Endothelial cell (in vitro differentiated cells): ENCODE measurements at regions not wholly inside any gene's neighbourhood (a gene's known extent, or its start where the extent isn't known, plus 50 kb on each side); places are given as distances from the start of the nearest gene placed in this dataset.
"Not testable (repeated sequence)": the region's sequence is repeated elsewhere in the genome, so short reads cannot be mapped to it uniquely, and the experiment has no call there.

Source experiments
- DNase-seq: peaks from one replicate; pipeline ENCODE4 v3.0.0; 2021; ENCODE audit warnings: low spot score
- H3K27ac Mint-ChIP-seq: one replicate; pipeline ENCODE4 v1.8.0; 2021; ENCODE audit warnings: mixed read lengths, inconsistent platforms; ENCODE audit not compliant: unreplicated experiment
- H3K27me3 Mint-ChIP-seq: one replicate; pipeline ENCODE4 v1.8.0; 2021; ENCODE audit warnings: mild to moderate bottlenecking, moderate library complexity, mixed read lengths, inconsistent platforms; ENCODE audit not compliant: unreplicated experiment
- H3K36me3 Mint-ChIP-seq: one replicate; pipeline ENCODE4 v1.8.0; 2021; ENCODE audit warnings: mild to moderate bottlenecking, low read depth, mixed read lengths, inconsistent platforms; ENCODE audit not compliant: unreplicated experiment
- H3K4me1 Mint-ChIP-seq: one replicate; pipeline ENCODE4 v1.8.0; 2021; ENCODE audit warnings: mild to moderate bottlenecking, mixed read lengths, inconsistent platforms; ENCODE audit not compliant: unreplicated experiment
- H3K4me3 Mint-ChIP-seq: one replicate; pipeline ENCODE4 v1.8.0; 2021; ENCODE audit warnings: mild to moderate bottlenecking, mixed read lengths, inconsistent platforms; ENCODE audit not compliant: unreplicated experiment
- H3K9me3 Mint-ChIP-seq: one replicate; pipeline ENCODE4 v1.8.0; 2021; ENCODE audit warnings: mixed read lengths, inconsistent platforms; ENCODE audit not compliant: unreplicated experiment
- TF ChIP-seq, protein P1 (sequence below): fragments of 200-600 bp; sonication (generic); IDR thresholded peaks from one replicate; pipeline ENCODE4 v1.5.0; 2021; ENCODE audit warnings: antibody characterized with exemption; ENCODE audit not compliant: unreplicated experiment

DNA sequence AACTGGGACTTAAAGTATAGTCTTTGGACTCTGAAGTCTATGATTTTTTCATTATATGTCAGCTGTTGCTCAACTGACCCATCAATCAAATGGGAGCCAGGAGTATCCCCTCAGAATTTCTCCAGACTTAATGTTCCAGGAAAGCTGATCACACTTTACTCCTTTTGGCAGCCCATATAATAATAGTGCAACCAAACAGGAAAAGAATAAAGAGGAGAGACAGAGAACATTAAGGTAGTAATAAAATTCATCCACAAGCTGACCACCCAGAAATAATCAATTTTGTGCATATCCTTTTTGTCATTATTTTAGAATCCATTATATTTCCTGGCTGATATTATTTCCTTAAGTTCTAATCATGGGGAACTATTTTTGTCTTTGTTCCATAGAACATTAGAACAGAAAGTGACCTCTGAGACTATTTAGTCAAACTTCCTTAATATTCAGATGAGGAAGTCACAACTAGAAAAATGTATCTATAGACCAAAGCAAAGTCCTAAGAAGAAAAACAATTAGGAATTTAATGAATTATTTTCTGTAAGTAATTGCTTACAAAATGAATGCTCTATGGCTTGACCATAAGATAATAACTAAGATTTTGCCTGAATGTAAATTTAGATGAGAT lies 238.1 kb upstream of the SEL1L start:
- no peak for DNase-seq
- TF ChIP-seq, protein P1, sequence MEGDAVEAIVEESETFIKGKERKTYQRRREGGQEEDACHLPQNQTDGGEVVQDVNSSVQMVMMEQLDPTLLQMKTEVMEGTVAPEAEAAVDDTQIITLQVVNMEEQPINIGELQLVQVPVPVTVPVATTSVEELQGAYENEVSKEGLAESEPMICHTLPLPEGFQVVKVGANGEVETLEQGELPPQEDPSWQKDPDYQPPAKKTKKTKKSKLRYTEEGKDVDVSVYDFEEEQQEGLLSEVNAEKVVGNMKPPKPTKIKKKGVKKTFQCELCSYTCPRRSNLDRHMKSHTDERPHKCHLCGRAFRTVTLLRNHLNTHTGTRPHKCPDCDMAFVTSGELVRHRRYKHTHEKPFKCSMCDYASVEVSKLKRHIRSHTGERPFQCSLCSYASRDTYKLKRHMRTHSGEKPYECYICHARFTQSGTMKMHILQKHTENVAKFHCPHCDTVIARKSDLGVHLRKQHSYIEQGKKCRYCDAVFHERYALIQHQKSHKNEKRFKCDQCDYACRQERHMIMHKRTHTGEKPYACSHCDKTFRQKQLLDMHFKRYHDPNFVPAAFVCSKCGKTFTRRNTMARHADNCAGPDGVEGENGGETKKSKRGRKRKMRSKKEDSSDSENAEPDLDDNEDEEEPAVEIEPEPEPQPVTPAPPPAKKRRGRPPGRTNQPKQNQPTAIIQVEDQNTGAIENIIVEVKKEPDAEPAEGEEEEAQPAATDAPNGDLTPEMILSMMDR = no peak
- H3K36me3 Mint-ChIP-seq = no peaks in the 10 kb centered on the region
- no peaks in the 10 kb centered on the region for H3K27me3 Mint-ChIP-seq
- H3K4me3 Mint-ChIP-seq = no peak overlapping the region
- no peak overlapping the region for H3K27ac Mint-ChIP-seq
- no peaks in the 10 kb centered on the region for H3K4me1 Mint-ChIP-seq
- H3K9me3 Mint-ChIP-seq = peaks cover 25% of the 10 kb centered on the region

DNA sequence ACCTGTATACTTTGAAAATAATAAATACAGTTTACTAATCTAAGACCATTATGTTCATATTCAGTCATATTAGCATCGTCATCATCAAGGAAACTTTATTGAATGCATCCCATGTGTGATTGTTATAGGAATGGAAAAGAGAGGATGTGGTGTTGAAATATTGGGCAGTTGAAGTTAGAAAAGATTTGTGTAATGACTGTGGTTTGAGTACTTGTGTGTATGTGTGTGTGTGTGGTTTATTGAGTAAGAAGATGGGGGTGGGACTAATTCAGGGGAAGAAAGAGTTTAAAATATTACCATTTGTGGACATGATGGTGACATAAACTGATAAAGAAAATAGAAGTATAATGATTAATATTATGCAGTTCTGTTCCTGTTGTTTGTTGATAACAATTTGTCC lies 238.7 kb upstream of the SEL1L start:
- Mint-ChIP-seq H3K4me1 (no peaks in the 10 kb centered on the region), H3K36me3 (no peaks in the 10 kb centered on the region), H3K27ac (no peak overlapping the region), H3K9me3 (peaks cover 30% of the 10 kb centered on the region), H3K27me3 (no peaks in the 10 kb centered on the region), H3K4me3 (no peak overlapping the region)
- TF ChIP-seq, protein P1 = no peak
- DNase-seq = no peak

DNA sequence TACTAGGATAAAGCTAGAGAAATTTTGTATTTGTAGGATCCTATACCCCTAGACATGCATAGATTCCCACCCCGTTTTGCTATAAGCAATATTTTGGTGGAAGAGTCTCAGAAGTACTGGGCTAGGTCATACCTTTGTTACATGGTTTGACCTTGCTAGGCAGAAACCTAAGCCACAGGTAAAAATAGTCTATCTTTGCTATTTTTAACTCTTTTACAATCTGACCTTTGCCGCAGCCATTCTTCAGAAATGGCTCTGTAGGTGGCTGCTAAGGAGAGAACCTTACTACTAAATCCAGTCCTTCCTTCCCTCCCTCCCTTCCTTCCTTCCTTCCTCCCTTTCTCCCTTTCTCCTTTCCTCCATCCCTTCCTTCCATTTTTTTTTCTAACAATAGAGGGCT lies 242.9 kb upstream of the SEL1L start:
- TF ChIP-seq, protein P1 = no peak
- peaks cover 5% of the 10 kb centered on the region for H3K36me3 Mint-ChIP-seq
- no peak overlapping the region for H3K4me3 Mint-ChIP-seq
- H3K27ac Mint-ChIP-seq = no peak overlapping the region
- no peaks in the 10 kb centered on the region for H3K4me1 Mint-ChIP-seq
- H3K27me3 Mint-ChIP-seq = no peaks in the 10 kb centered on the region
- H3K9me3 Mint-ChIP-seq = peaks cover 24% of the 10 kb centered on the region
- no peak for DNase-seq

DNA sequence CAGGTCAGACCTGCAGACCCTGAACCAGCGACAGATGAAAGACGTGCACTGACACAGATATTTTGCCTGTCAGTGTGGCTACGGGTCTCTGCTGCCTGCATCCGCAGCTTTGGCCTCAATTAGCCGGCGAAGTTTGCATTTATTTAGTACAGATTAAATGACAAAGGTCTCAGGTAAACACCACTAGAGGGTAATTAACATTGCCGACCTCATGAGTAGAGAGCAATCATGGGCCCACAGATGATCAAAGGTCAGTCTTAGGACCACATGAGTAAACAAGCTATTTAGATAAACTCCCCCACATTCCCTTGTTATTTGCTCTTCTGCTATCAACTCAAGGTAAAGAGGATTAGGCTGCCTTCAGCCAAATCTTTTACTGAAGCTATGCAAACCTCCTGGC lies 248.1 kb upstream of the SEL1L start:
- H3K4me3 Mint-ChIP-seq, H3K4me1 Mint-ChIP-seq, DNase-seq, H3K27ac Mint-ChIP-seq, H3K36me3 Mint-ChIP-seq, H3K27me3 Mint-ChIP-seq: not testable (repeated sequence)
- peaks cover 18% of the 10 kb centered on the region for H3K9me3 Mint-ChIP-seq

DNA sequence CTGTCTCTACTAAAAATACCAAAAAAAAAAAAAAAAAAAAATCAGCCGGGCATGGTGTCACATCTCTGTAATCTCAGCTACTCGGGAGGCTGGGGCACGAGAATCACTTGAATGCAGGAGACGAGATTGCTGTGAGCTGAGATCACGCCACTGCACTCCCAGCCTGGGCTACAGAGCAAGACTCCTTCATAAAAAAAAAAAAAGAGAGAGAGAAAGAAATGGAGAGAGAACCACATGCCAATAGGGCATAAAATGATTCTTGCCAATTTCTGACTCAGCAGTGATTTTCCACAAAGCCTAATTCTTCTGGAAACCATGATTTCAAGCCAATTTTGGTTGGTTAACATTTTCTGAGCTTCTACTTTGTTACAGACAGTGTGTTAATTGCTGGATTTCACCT lies 250.4 kb upstream of the SEL1L start:
- peaks cover 2% of the 10 kb centered on the region for H3K27me3 Mint-ChIP-seq
- H3K27ac Mint-ChIP-seq = no peak overlapping the region
- H3K36me3 Mint-ChIP-seq = no peaks in the 10 kb centered on the region
- DNase-seq = no peak
- no peak overlapping the region for H3K4me3 Mint-ChIP-seq
- no peaks in the 10 kb centered on the region for H3K4me1 Mint-ChIP-seq
- TF ChIP-seq, protein P1 = no peak
- peaks cover 5% of the 10 kb centered on the region for H3K9me3 Mint-ChIP-seq
